K562 (cell line): ENCODE measurements at regions not wholly inside any gene's neighbourhood (a gene's known extent, or its start where the extent isn't known, plus 50 kb on each side); places are given as distances from the start of the nearest gene placed in this dataset.

Source experiments
- IRF2 ChIP-seq: sonication (generic); formaldehyde crosslinking; IDR thresholded peaks from 2 replicates; pipeline ENCODE4 v1.8.1; 2022; ENCODE audit warnings: mild to moderate bottlenecking, missing genetic modification reagents
- ZNF561 ChIP-seq: fragments of 450-650 bp; formaldehyde crosslinking; conservative IDR thresholded peaks from 2 replicates; pipeline ENCODE4 v1.4.0; 2020; ENCODE audit warnings: mild to moderate bottlenecking, moderate library complexity

DNA sequence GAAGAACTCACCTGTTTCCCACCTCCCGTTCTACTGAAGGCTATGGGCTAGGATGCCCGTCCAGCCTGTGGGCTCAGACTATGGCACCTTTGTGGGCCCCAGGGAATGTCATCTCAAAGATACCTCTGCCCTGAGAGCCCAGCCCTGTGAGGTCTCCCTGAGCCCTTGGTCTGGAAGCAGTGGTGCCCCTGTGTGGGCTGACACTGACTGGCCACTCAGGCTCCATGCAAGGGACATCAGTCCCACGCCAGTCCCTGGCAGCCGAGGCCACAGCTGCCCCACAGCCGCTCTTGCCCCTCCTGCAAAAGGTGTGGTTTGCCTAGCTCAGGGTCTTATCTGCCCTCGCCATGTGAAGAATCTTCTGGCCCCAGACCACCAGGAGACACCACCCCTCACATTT, 106.9 kb downstream of the KLF13 start:
- TF ChIP-seq IRF2 (CRISPR knock-in tag) (no peak), ZNF561 (CRISPR knock-in tag) (no peak)
